Natural killer cell (primary cell): ENCODE measurements at regions not wholly inside any gene's neighbourhood (a gene's known extent, or its start where the extent isn't known, plus 50 kb on each side); places are given as distances from the start of the nearest gene placed in this dataset.

Experiments
- ATAC-seq, 3 donors: fragments of 150-1000 bp in 2 of 3; fragments of 200-7000 bp in 1 of 3; cut with Tn5 transposase; 1 replicate in 1 of 3; 2 replicates in 2 of 3; pipeline ENCODE4 v1.10.0; 2021; ENCODE audit warnings: mild to moderate bottlenecking in 2 of 3, moderate library complexity in 2 of 3
- DNase-seq, 2 donors: peaks; one replicate each; pipeline versions ENCODE4 v3.0.0 to v3.0.0-alpha.2; 2013 to 2021; ENCODE audit warnings: mixed read lengths in 1 of 2
- H3K27ac ChIP-seq: one replicate; pipeline ENCODE4 v1.5.1; 2013; ENCODE audit warnings: mild to moderate bottlenecking, low read length
- H3K27me3 ChIP-seq: one replicate; pipeline ENCODE4 v1.6.1; 2013; ENCODE audit warnings: low read length; ENCODE audit not compliant: control insufficient read depth, insufficient read depth
- H3K36me3 ChIP-seq: one replicate; pipeline ENCODE4 v1.6.1; 2013; ENCODE audit warnings: low read length; ENCODE audit not compliant: control insufficient read depth, insufficient read depth
- H3K4me1 ChIP-seq: one replicate; pipeline ENCODE4 v1.6.1; 2013; ENCODE audit warnings: low read length; ENCODE audit not compliant: control insufficient read depth, insufficient read depth
- H3K4me3 ChIP-seq: one replicate; pipeline ENCODE4 v1.5.1; 2013; ENCODE audit warnings: low read length
- H3K9me3 ChIP-seq: one replicate; pipeline ENCODE4 v1.6.1; 2013; ENCODE audit warnings: low read length; ENCODE audit not compliant: control insufficient read depth, insufficient read depth
- H3K27ac Mint-ChIP-seq, 2 donors: one replicate each; pipeline ENCODE4 v1.8.0; 2022; ENCODE audit warnings: mild to moderate bottlenecking in 2 of 2, mixed read lengths in 2 of 2, moderate library complexity in 1 of 2
- H3K27me3 Mint-ChIP-seq, 2 donors: one replicate each; pipeline ENCODE4 v1.8.0; 2022; ENCODE audit warnings: low read depth in 2 of 2, mixed read lengths in 2 of 2
- H3K36me3 Mint-ChIP-seq: one replicate; pipeline ENCODE4 v1.8.0; 2022; ENCODE audit warnings: mixed read lengths
- H3K4me1 Mint-ChIP-seq, 2 donors: one replicate each; pipeline ENCODE4 v1.8.0; 2022; ENCODE audit warnings: mixed read lengths in 2 of 2
- H3K4me3 Mint-ChIP-seq: one replicate; pipeline ENCODE4 v1.8.0; 2022; ENCODE audit warnings: mild to moderate bottlenecking, moderate library complexity, mixed read lengths
- H3K9me3 Mint-ChIP-seq, 2 donors: one replicate each; pipeline ENCODE4 v1.8.0; 2022; ENCODE audit warnings: mixed read lengths in 2 of 2
- CTCF ChIP-seq: fragments of 200-600 bp; IDR thresholded peaks from one replicate; pipeline ENCODE4 v1.8.0; 2022; ENCODE audit warnings: antibody characterized with exemption
- WGBS: methylation state at CpG from one replicate; pipeline ENCODE4 v1.1.7; 2013; ENCODE audit warnings: missing lambda C conversion rate; ENCODE audit not compliant: insufficient coverage; 5-methylcytosine and 5-hydroxymethylcytosine counted together
- intact Hi-C: fragments of 100-400 bp; cut with micrococcal nuclease; formaldehyde crosslinking; loops from one replicate; pipeline ENCODE4 v1.14.2; 2022

GRCh38 chr16:86216591-86216990 lies 293.7 kb upstream of the FOXF1 start:
- no peak for TF ChIP-seq CTCF
- H3K4me1 Mint-ChIP-seq = peaks cover 17 to 19% of the 10 kb centered on the region in 2 donors
- Histone ChIP-seq H3K9me3 (peaks cover 11% of the 10 kb centered on the region), H3K36me3 (no peaks in the 10 kb centered on the region), H3K4me1 (peaks cover 20% of the 10 kb centered on the region), H3K4me3 (no peak overlapping the region), H3K27me3 (no peaks in the 10 kb centered on the region), H3K27ac (no peak overlapping the region)
- H3K36me3 Mint-ChIP-seq = no peaks in the 10 kb centered on the region
- ATAC-seq = no peak
- peaks cover 10 to 11% of the 10 kb centered on the region in 2 donors for H3K27me3 Mint-ChIP-seq
- WGBS = 90% methylated on average over 9 of the region's 9 CpGs
- intact Hi-C loops = no loop called here
- H3K9me3 Mint-ChIP-seq = peaks cover 4 to 5% of the 10 kb centered on the region in 2 donors
- H3K27ac Mint-ChIP-seq = no peak overlapping the region
- no peak overlapping the region for H3K4me3 Mint-ChIP-seq
- DNase-seq = no peak

- Histone ChIP-seq H3K4me3 (no peak overlapping the region), H3K27ac (no peak overlapping the region), H3K4me1 (peaks cover 16% of the 10 kb centered on the region), H3K36me3 (no peaks in the 10 kb centered on the region), H3K27me3 (no peaks in the 10 kb centered on the region), H3K9me3 (peaks cover 9% of the 10 kb centered on the region)
- H3K36me3 Mint-ChIP-seq = no peaks in the 10 kb centered on the region
- intact Hi-C loops = no loop called here
- 87% methylated on average over 27 of the region's 27 CpGs for WGBS
- H3K4me3 Mint-ChIP-seq = no peak overlapping the region
- DNase-seq = no peak
- no peak for ATAC-seq
- H3K9me3 Mint-ChIP-seq = peaks cover 4 to 5% of the 10 kb centered on the region in 2 donors
- no peak for TF ChIP-seq CTCF
- peaks cover 14% of the 10 kb centered on the region in 2 donors for H3K4me1 Mint-ChIP-seq
- no peak overlapping the region for H3K27ac Mint-ChIP-seq
- H3K27me3 Mint-ChIP-seq = peaks cover 10 to 18% of the 10 kb centered on the region in 2 donors
These were observed 293.1 kb upstream of the FOXF1 start for GRCh38 chr16:86217001-86217890.

GRCh38 chr16:86217891-86218270 lies 292.4 kb upstream of the FOXF1 start:
- H3K9me3 ChIP-seq = peaks cover 5% of the 10 kb centered on the region
- H3K4me3 ChIP-seq = no peak overlapping the region
- 78% methylated on average over 7 of the region's 7 CpGs for WGBS
- no peak for DNase-seq
- no peaks in the 10 kb centered on the region for H3K27me3 ChIP-seq
- H3K36me3 Mint-ChIP-seq = no peaks in the 10 kb centered on the region
- ATAC-seq = no peak
- H3K27ac ChIP-seq = no peak overlapping the region
- no peaks in the 10 kb centered on the region for H3K36me3 ChIP-seq
- no peak overlapping the region for H3K4me3 Mint-ChIP-seq
- peaks cover 2% of the 10 kb centered on the region in 2 donors for H3K9me3 Mint-ChIP-seq
- TF ChIP-seq CTCF = no peak
- peaks cover 8% of the 10 kb centered on the region in 2 donors for H3K4me1 Mint-ChIP-seq
- peaks cover 12% of the 10 kb centered on the region for H3K4me1 ChIP-seq
- H3K27me3 Mint-ChIP-seq = peaks cover 10 to 21% of the 10 kb centered on the region in 2 donors
- intact Hi-C loops = no loop called here
- no peak overlapping the region for H3K27ac Mint-ChIP-seq
